OCI-LY7 (cell line): ENCODE measurements at regions not wholly inside any gene's neighbourhood (a gene's known extent, or its start where the extent isn't known, plus 50 kb on each side); places are given as distances from the start of the nearest gene placed in this dataset.

Source experiments
- BruUV-seq: library from RNA; stranded (reverse); fragments of 400-500 nt; replicated peaks from 2 replicates; lab custom pipeline; 2021; lab: Mats Ljungman, UMichigan
- CTCF ChIA-PET: fragments of 300-600 bp; sonication (Branson Sonifier 250); formaldehyde crosslinking; loops from one replicate; lab custom pipeline; 2022; ENCODE audit warnings: antibody characterized with exemption; ENCODE audit not compliant: unreplicated experiment; lab: Charles Lee
- POLR2A ChIA-PET: fragments of 300-600 bp; sonication (Branson Sonifier 250); formaldehyde crosslinking; loops from one replicate; lab custom pipeline; 2022; ENCODE audit warnings: antibody characterized with exemption; lab: Charles Lee
- DNase-seq: peaks from one replicate; pipeline ENCODE4 v3.0.0-alpha.2; 2015; ENCODE audit warnings: low spot score
- H2AFZ ChIP-seq: fragments of 200-600 bp; sonication (generic), shearing (Covaris generic); 2 replicates; pipeline ENCODE4 v1.6.1; 2014; ENCODE audit warnings: mild to moderate bottlenecking, antibody characterized with exemption, low read length, moderate library complexity
- H3K27ac ChIP-seq: fragments of 200-600 bp; sonication (generic); 2 replicates; pipeline ENCODE4 v1.5.1; 2014; ENCODE audit warnings: mixed run types, low read depth, mild to moderate bottlenecking, moderate library complexity, low read length, inconsistent platforms; ENCODE audit not compliant: poor library complexity, severe bottlenecking
- H3K36me3 ChIP-seq: fragments of 200-600 bp; sonication (generic); 2 replicates; pipeline ENCODE4 v1.6.1; 2014; ENCODE audit warnings: mild to moderate bottlenecking, antibody characterized with exemption, low read length, moderate library complexity, mixed read lengths; ENCODE audit not compliant: insufficient read depth
- H3K4me1 ChIP-seq: fragments of 200-600 bp; sonication (generic); 2 replicates; pipeline ENCODE4 v1.5.1; 2014; ENCODE audit warnings: mild to moderate bottlenecking, low read length; ENCODE audit not compliant: insufficient read depth, poor library complexity, severe bottlenecking
- H3K4me2 ChIP-seq: fragments of 200-600 bp; sonication (generic); 2 replicates; pipeline ENCODE4 v1.6.1; 2014; ENCODE audit warnings: mild to moderate bottlenecking, low read length
- H3K4me3 ChIP-seq: fragments of 200-600 bp; sonication (generic); 2 replicates; pipeline ENCODE4 v1.5.1; 2014; ENCODE audit warnings: mild to moderate bottlenecking, low read depth, low read length; ENCODE audit not compliant: poor library complexity, severe bottlenecking
- H3K79me2 ChIP-seq: fragments of 200-600 bp; sonication (generic); 2 replicates; pipeline ENCODE4 v1.6.1; 2016; ENCODE audit warnings: low read depth, mild to moderate bottlenecking, low read length, moderate library complexity, mixed read lengths; ENCODE audit not compliant: insufficient read depth
- H3K9me2 ChIP-seq: fragments of 200-600 bp; sonication (generic); 2 replicates; pipeline ENCODE4 v1.6.1; 2016; ENCODE audit warnings: mild to moderate bottlenecking, low read length, mixed read lengths; ENCODE audit not compliant: insufficient read depth
- H3K9me3 ChIP-seq: fragments of 200-600 bp; sonication (generic); 2 replicates; pipeline ENCODE4 v1.6.1; 2014; ENCODE audit warnings: mild to moderate bottlenecking, mixed run types, low read length, mixed read lengths
- H4K20me1 ChIP-seq: fragments of 200-600 bp; sonication (generic); 2 replicates; pipeline ENCODE4 v1.6.1; 2014; ENCODE audit warnings: mild to moderate bottlenecking, antibody characterized with exemption, low read length, moderate library complexity, mixed read lengths; ENCODE audit not compliant: insufficient read depth
- CTCF ChIP-seq: fragments of 200-600 bp; sonication (generic); conservative IDR thresholded peaks from 2 replicates; pipeline ENCODE4 v1.5.1; 2014; ENCODE audit warnings: mild to moderate bottlenecking, antibody characterized with exemption, low read length, moderate library complexity, mixed read lengths
- EZH2phosphoT487 ChIP-seq: fragments of 200-600 bp; sonication (generic); IDR thresholded peaks from 2 replicates; pipeline ENCODE4 v1.6.1; 2018; ENCODE audit warnings: low read depth, borderline replicate concordance, mild to moderate bottlenecking, mixed run types, antibody characterized with exemption, low read length, moderate library complexity, mixed read lengths
- intact Hi-C: fragments of 100-400 bp; cut with micrococcal nuclease; formaldehyde crosslinking; loops from one replicate; pipeline ENCODE4 v1.10.0; 2022; ENCODE audit not compliant: unreplicated experiment

GRCh38 chr22:48700566-48701295 lies 1126.9 kb downstream of the BRD1 start:
- CTCF ChIA-PET: no interaction called here
- Histone ChIP-seq H3K4me3 (no peak overlapping the region), H3K79me2 (no peaks in the 10 kb centered on the region), H3K9me2 (no peaks in the 10 kb centered on the region), H2AFZ (no peak overlapping the region), H4K20me1 (no peaks in the 10 kb centered on the region), H3K27ac (no peak overlapping the region), H3K4me1 (no peaks in the 10 kb centered on the region), H3K9me3 (no peaks in the 10 kb centered on the region), H3K4me2 (no peak overlapping the region), H3K36me3 (no peaks in the 10 kb centered on the region)
- no peak for TF ChIP-seq CTCF
- POLR2A ChIA-PET: no interaction called here
- BruUV-seq: no TSS peak
- intact Hi-C loops: no loop called here
- DNase-seq: no peak

DNA sequence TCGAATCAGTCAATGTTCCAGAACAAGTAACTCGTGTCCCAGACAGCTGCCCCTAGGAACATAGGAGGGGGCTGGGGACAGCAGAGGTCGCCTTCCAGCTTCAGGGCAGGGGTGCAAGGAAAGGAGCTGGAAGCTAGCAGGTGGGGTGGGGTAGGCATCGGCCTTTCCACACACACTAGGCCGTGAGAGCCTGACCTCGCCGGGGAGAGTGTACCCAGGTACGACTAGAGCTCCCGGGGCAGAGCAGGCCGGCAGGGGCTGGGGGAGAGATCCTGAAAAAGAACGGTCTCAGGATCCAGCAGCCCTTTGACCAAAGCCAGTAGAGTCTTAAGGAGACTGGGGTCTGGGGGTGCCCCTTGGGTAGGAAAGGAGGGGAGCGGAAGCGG lies 1127.5 kb downstream of the BRD1 start:
- Histone ChIP-seq H4K20me1 (no peaks in the 10 kb centered on the region), H3K36me3 (no peaks in the 10 kb centered on the region), H3K9me2 (no peaks in the 10 kb centered on the region), H3K4me2 (no peak overlapping the region), H3K9me3 (no peaks in the 10 kb centered on the region), H3K4me3 (no peak overlapping the region), H3K79me2 (no peaks in the 10 kb centered on the region), H3K4me1 (no peaks in the 10 kb centered on the region), H2AFZ (no peak overlapping the region), H3K27ac (no peak overlapping the region)
- DNase-seq: no peak
- POLR2A ChIA-PET: no interaction called here
- CTCF ChIA-PET: no interaction called here
- TF ChIP-seq EZH2phosphoT487 (no peak), CTCF (no peak)
- no TSS peak for BruUV-seq
- intact Hi-C loops: no loop called here

DNA sequence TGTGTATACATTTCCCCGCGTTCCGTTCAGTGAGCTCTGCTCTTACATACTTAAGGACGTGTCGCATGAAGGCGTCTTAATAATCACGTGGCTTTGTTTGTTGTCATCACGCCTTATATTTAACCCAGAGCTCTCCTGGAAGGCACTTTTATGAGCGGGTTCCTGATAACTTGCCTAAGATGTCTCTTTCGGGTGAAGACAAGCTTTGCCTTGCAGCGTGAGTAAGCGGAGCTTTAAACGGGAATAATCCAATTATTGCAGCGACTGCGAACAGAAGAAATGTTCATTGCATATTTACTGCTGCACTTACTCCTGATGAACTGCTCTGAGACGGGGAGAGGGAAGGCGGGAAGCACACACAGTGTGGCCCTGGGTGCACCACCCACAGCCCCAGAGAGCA lies 1128.2 kb downstream of the BRD1 start:
- intact Hi-C loops: no loop called here
- H4K20me1 ChIP-seq: no peaks in the 10 kb centered on the region
- H3K4me2 ChIP-seq: no peak overlapping the region
- H3K27ac ChIP-seq: no peak overlapping the region
- TF ChIP-seq CTCF (no peak), EZH2phosphoT487 (no peak)
- DNase-seq: no peak
- no peaks in the 10 kb centered on the region for H3K9me3 ChIP-seq
- no peaks in the 10 kb centered on the region for H3K79me2 ChIP-seq
- BruUV-seq: no TSS peak
- POLR2A ChIA-PET: no interaction called here
- H3K9me2 ChIP-seq: no peaks in the 10 kb centered on the region
- CTCF ChIA-PET: no interaction called here
- no peaks in the 10 kb centered on the region for H3K4me1 ChIP-seq
- H2AFZ ChIP-seq: no peak overlapping the region
- H3K4me3 ChIP-seq: no peak overlapping the region
- H3K36me3 ChIP-seq: no peaks in the 10 kb centered on the region
